SK-N-SH treated with all-trans-retinoic acid at 6 μM for 48 hours (cell line): ENCODE measurements at regions not wholly inside any gene's neighbourhood (a gene's known extent, or its start where the extent isn't known, plus 50 kb on each side); places are given as distances from the start of the nearest gene placed in this dataset.

Source experiments
- ATAC-seq: fragments of 200-7000 bp; cut with Tn5 transposase; 3 replicates; pipeline ENCODE4 v1.9.1; 2020; ENCODE audit warnings: mild to moderate bottlenecking, moderate library complexity
- ARNTL ChIP-seq: fragments of 450-650 bp; formaldehyde crosslinking; IDR thresholded peaks from 2 replicates; pipeline ENCODE4 v1.5.0; 2020; ENCODE audit warnings: low read depth, mild to moderate bottlenecking, moderate library complexity, borderline replicate concordance
- BACH2 ChIP-seq: fragments of 250-450 bp; sonication (Bioruptor Pico); IDR thresholded peaks from 2 replicates; pipeline ENCODE4 v1.9.0; 2021; ENCODE audit warnings: mild to moderate bottlenecking, borderline replicate concordance
- CSRNP3 ChIP-seq: fragments of 250-450 bp; sonication (Bioruptor Pico); IDR thresholded peaks from 2 replicates; pipeline ENCODE4 v1.5.1; 2021; ENCODE audit warnings: mild to moderate bottlenecking, moderate library complexity
- ESRRG ChIP-seq: fragments of 250-450 bp; sonication (Bioruptor Pico); IDR thresholded peaks from 2 replicates; pipeline ENCODE4 v1.6.1; 2021; ENCODE audit warnings: mild to moderate bottlenecking
- GLIS3 ChIP-seq: fragments of 250-450 bp; sonication (Bioruptor Pico); IDR thresholded peaks from 2 replicates; pipeline ENCODE4 v1.5.0; 2020; ENCODE audit warnings: mild to moderate bottlenecking, moderate library complexity
- ISL1 ChIP-seq: fragments of 250-450 bp; sonication (Bioruptor Pico); IDR thresholded peaks from 2 replicates; pipeline ENCODE4 v2.1.2; 2022; ENCODE audit warnings: mild to moderate bottlenecking, moderate library complexity
- OSR1 ChIP-seq: fragments of 250-450 bp; sonication (Bioruptor Pico); IDR thresholded peaks from 2 replicates; pipeline ENCODE4 v1.8.0; 2022; ENCODE audit warnings: moderate library complexity, mild to moderate bottlenecking, inconsistent platforms
- PPARA ChIP-seq: fragments of 250-450 bp; sonication (Bioruptor Pico); IDR thresholded peaks from 2 replicates; pipeline ENCODE4 v1.5.0; 2020; ENCODE audit warnings: mild to moderate bottlenecking, borderline replicate concordance
- RARB ChIP-seq: fragments of 250-450 bp; sonication (Bioruptor Pico); IDR thresholded peaks from 2 replicates; pipeline ENCODE4 v1.8.0; 2021; ENCODE audit warnings: mild to moderate bottlenecking, moderate library complexity
- SNAI2 ChIP-seq: fragments of 250-450 bp; sonication (Bioruptor Pico); IDR thresholded peaks from 2 replicates; pipeline ENCODE4 v1.5.0; 2020; ENCODE audit warnings: mild to moderate bottlenecking, moderate library complexity
- TCF4 ChIP-seq: fragments of 250-450 bp; sonication (Bioruptor Pico); IDR thresholded peaks from 2 replicates; pipeline ENCODE4 v1.8.0; 2021; ENCODE audit warnings: mild to moderate bottlenecking, moderate library complexity, borderline replicate concordance
- TOX ChIP-seq: fragments of 250-450 bp; sonication (Bioruptor Pico); IDR thresholded peaks from 2 replicates; pipeline ENCODE4 v1.8.0; 2021; ENCODE audit warnings: mild to moderate bottlenecking, moderate library complexity, borderline replicate concordance
- TSHZ2 ChIP-seq: fragments of 250-450 bp; sonication (Bioruptor Pico); IDR thresholded peaks from 2 replicates; pipeline ENCODE4 v1.5.0; 2020; ENCODE audit warnings: mild to moderate bottlenecking, moderate library complexity
- ZC3H10 ChIP-seq: fragments of 250-450 bp; sonication (Bioruptor Pico); IDR thresholded peaks from 2 replicates; pipeline ENCODE4 v1.5.1; 2021; ENCODE audit warnings: mild to moderate bottlenecking, moderate library complexity
- ZFP3 ChIP-seq: fragments of 250-450 bp; sonication (Bioruptor Pico); IDR thresholded peaks from 2 replicates; pipeline ENCODE4 v1.5.0; 2020; ENCODE audit warnings: mild to moderate bottlenecking, moderate library complexity
- ZFP30 ChIP-seq: fragments of 450-650 bp; formaldehyde crosslinking; IDR thresholded peaks from 2 replicates; pipeline ENCODE4 v1.5.0; 2022; ENCODE audit warnings: mild to moderate bottlenecking, moderate library complexity
- ZNF70 ChIP-seq: fragments of 450-650 bp; formaldehyde crosslinking; IDR thresholded peaks from 2 replicates; pipeline ENCODE4 v1.5.0; 2020; ENCODE audit warnings: mild to moderate bottlenecking, moderate library complexity
- ZNF8 ChIP-seq: fragments of 450-650 bp; formaldehyde crosslinking; IDR thresholded peaks from 2 replicates; pipeline ENCODE4 v1.5.0; 2020; ENCODE audit warnings: mild to moderate bottlenecking, moderate library complexity
- TF ChIP-seq, protein P1 (sequence below): fragments of 250-450 bp; sonication (Bioruptor Pico); IDR thresholded peaks from 2 replicates; pipeline ENCODE4 v1.8.0; 2021; ENCODE audit warnings: low read depth, mild to moderate bottlenecking, moderate library complexity, borderline replicate concordance
- TF ChIP-seq, protein P2 (sequence below): fragments of 250-450 bp; sonication (Bioruptor Pico); IDR thresholded peaks from 2 replicates; pipeline ENCODE4 v1.5.1; 2020; ENCODE audit warnings: low read depth, mild to moderate bottlenecking, moderate library complexity
- TF ChIP-seq, protein P3 (sequence below): fragments of 250-450 bp; sonication (Bioruptor Pico); IDR thresholded peaks from 2 replicates; pipeline ENCODE4 v1.8.0; 2020; ENCODE audit warnings: mild to moderate bottlenecking, moderate library complexity, borderline replicate concordance

DNA sequence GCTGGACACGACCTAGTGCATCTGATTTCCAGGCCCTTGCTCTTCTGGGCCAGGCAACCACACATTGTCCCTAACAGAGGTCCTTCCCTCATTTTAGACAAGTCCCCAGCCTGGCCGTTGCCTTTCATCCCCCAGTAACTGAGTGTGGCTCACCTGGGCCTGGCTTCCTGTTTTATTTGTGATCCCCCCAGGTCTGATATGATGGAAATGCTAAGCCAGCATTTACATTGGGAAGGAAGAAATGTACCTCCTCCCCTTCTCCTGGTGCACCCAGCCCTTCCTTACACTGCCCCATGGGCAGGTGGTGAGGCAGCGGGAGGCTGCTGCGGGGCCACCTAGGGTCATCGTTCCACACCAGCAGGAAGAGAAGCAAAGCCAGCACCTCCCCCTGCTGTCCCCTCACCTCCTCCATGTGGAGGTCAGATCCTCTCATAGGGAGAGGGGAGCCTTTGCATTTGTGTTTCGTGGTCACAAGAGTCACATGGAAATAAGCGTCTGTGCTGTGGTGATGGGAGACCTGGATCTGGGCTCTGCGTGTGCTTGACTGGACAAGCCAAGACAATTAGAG lies 108.8 kb downstream of the GLRX3 start:
- no peak for ATAC-seq
- TF ChIP-seq TOX (no peak), ARNTL (CRISPR knock-in tag) (no peak), BACH2 (no peak), ZNF70 (CRISPR knock-in tag) (no peak)
- TF ChIP-seq, all 23 proteins: peak for 0

DNA sequence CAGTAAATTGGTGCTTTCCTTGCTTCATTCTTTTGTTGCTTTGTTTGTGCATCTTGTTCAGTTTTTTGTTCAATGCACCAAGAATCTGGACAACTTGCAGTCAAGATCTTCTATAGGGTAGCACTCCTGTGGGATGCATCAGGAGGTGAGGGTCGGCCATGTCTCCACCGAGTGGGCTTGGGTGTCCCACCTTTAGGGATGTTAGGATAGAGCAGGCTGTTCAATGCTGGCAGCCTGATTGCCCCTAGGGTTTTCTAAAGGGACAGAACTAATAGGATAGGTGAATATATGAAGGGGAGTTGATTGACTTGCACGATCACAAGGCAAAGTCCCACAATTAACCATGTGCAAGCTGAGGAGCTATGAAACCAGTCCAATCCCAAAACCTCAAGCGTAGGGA lies 109.9 kb downstream of the GLRX3 start:
- no peak for ATAC-seq

DNA sequence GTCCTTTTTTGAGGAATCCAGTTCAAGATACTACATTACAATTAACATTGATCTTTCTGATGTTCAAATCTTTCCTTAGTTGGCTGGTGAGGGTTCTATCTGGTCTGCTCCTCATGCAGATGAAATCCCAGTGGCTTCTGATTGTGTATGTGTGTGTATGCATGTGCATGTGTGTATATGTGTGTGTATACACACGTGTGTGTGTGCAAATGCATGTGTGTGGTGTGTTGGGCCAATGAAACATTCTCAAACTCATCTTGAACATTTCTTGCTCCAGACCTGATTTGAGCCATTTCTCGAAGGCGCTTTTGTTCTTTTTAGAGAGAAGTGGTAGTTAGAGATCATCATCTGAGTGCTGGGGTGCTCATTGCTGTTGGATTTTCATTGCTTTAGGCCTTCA lies 113.9 kb downstream of the GLRX3 start:
- no peak for ATAC-seq
- no peak for TF ChIP-seq PPARA (CRISPR knock-in tag)
- no peak for TF ChIP-seq TCF4 (CRISPR knock-in tag)
- TF ChIP-seq ZFP30 (CRISPR knock-in tag) = no peak
- no peak for TF ChIP-seq SNAI2 (CRISPR knock-in tag)
- TF ChIP-seq ESRRG (CRISPR knock-in tag) = no peak
- TF ChIP-seq ARNTL (CRISPR knock-in tag) = no peak
- no peak for TF ChIP-seq RARB (CRISPR knock-in tag)
- no peak for TF ChIP-seq ISL1
- TF ChIP-seq ZC3H10 (CRISPR knock-in tag) = no peak
- TF ChIP-seq TSHZ2 (CRISPR knock-in tag) = no peak
- TF ChIP-seq ZFP3 = no peak
- no peak for TF ChIP-seq ZNF70 (CRISPR knock-in tag)
- TF ChIP-seq GLIS3 (CRISPR knock-in tag) = no peak
- TF ChIP-seq CSRNP3 (CRISPR knock-in tag) = no peak
- TF ChIP-seq OSR1 (CRISPR knock-in tag) = no peak

More for the DNA sequence above, 109.9 kb downstream of the GLRX3 start:
- TF ChIP-seq ZFP3 (no peak), ZFP30 (CRISPR knock-in tag) (no peak), ZNF8 (no peak), TOX (no peak), GLIS3 (CRISPR knock-in tag) (no peak), OSR1 (CRISPR knock-in tag) (no peak), RARB (CRISPR knock-in tag) (no peak), TSHZ2 (CRISPR knock-in tag) (no peak)
- TF ChIP-seq, protein P1, sequence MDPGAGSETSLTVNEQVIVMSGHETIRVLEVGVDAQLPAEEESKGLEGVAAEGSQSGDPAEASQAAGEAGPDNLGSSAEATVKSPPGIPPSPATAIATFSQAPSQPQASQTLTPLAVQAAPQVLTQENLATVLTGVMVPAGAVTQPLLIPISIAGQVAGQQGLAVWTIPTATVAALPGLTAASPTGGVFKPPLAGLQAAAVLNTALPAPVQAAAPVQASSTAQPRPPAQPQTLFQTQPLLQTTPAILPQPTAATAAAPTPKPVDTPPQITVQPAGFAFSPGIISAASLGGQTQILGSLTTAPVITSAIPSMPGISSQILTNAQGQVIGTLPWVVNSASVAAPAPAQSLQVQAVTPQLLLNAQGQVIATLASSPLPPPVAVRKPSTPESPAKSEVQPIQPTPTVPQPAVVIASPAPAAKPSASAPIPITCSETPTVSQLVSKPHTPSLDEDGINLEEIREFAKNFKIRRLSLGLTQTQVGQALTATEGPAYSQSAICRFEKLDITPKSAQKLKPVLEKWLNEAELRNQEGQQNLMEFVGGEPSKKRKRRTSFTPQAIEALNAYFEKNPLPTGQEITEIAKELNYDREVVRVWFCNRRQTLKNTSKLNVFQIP (CRISPR knock-in tag) = no peak
- TF ChIP-seq, protein P2, sequence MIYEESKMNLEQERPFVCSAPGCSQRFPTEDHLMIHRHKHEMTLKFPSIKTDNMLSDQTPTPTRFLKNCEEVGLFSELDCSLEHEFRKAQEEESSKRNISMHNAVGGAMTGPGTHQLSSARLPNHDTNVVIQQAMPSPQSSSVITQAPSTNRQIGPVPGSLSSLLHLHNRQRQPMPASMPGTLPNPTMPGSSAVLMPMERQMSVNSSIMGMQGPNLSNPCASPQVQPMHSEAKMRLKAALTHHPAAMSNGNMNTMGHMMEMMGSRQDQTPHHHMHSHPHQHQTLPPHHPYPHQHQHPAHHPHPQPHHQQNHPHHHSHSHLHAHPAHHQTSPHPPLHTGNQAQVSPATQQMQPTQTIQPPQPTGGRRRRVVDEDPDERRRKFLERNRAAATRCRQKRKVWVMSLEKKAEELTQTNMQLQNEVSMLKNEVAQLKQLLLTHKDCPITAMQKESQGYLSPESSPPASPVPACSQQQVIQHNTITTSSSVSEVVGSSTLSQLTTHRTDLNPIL (CRISPR knock-in tag) = no peak
- TF ChIP-seq, protein P3, sequence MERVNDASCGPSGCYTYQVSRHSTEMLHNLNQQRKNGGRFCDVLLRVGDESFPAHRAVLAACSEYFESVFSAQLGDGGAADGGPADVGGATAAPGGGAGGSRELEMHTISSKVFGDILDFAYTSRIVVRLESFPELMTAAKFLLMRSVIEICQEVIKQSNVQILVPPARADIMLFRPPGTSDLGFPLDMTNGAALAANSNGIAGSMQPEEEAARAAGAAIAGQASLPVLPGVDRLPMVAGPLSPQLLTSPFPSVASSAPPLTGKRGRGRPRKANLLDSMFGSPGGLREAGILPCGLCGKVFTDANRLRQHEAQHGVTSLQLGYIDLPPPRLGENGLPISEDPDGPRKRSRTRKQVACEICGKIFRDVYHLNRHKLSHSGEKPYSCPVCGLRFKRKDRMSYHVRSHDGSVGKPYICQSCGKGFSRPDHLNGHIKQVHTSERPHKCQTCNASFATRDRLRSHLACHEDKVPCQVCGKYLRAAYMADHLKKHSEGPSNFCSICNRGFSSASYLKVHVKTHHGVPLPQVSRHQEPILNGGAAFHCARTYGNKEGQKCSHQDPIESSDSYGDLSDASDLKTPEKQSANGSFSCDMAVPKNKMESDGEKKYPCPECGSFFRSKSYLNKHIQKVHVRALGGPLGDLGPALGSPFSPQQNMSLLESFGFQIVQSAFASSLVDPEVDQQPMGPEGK (CRISPR knock-in tag) = no peak
